Fibroblast of pulmonary artery (primary cell): ENCODE measurements at regions not wholly inside any gene's neighbourhood (a gene's known extent, or its start where the extent isn't known, plus 50 kb on each side); places are given as distances from the start of the nearest gene placed in this dataset.

Source experiments
- DNase-seq: peaks from one replicate; pipeline ENCODE4 v3.0.0-alpha.2; 2010; ENCODE audit warnings: low read depth
- H3K4me3 ChIP-seq: replicated peaks from 2 replicates; pipeline ENCODE4 v1.5.1; 2011; ENCODE audit warnings: low read depth, mild to moderate bottlenecking, control low read depth, low read length, moderate library complexity
- CTCF ChIP-seq: IDR thresholded peaks from 2 replicates; pipeline ENCODE4 v1.5.1; 2011; ENCODE audit warnings: mild to moderate bottlenecking, control low read depth, low read length, inconsistent platforms; ENCODE audit errors: missing control alignments

- TF ChIP-seq CTCF, result no peak
- no peak for DNase-seq
- no peak overlapping the region for H3K4me3 ChIP-seq
Observed at GRCh38 chr5:174664180-174664850, 60.1 kb upstream of the MSX2 start.

GRCh38 chr5:174665347-174665746, 59.0 kb upstream of the MSX2 start:
- no peak for TF ChIP-seq CTCF
- DNase-seq, result no peak
- no peak overlapping the region for H3K4me3 ChIP-seq

- DNase-seq, result no peak
- no peak overlapping the region for H3K4me3 ChIP-seq
- TF ChIP-seq CTCF, result no peak
Observed at GRCh38 chr5:174667526-174667925, 56.9 kb upstream of the MSX2 start.

- no peak for TF ChIP-seq CTCF
- H3K4me3 ChIP-seq, result no peak overlapping the region
- DNase-seq, result no peak
Observed at GRCh38 chr5:174668349-174668748, 56.0 kb upstream of the MSX2 start.
